ENCODE measurements at regions not wholly inside any gene's neighbourhood (a gene's known extent, or its start where the extent isn't known, plus 50 kb on each side); places are given as distances from the start of the nearest gene placed in this dataset.

- DNase-seq, result no peak
- H3K27me3 Mint-ChIP-seq (ENCODE audit: insufficient read depth), result no peaks in the 10 kb centered on the region; the same call in 1 of the 2 replicates
- no peaks in the 10 kb centered on the region for H3K9me3 Mint-ChIP-seq
- H3K36me3 Mint-ChIP-seq (ENCODE audit: low read depth), result no peaks in the 10 kb centered on the region
- H3K27ac Mint-ChIP-seq, result no peak overlapping the region
- H3K4me1 Mint-ChIP-seq (ENCODE audit: low read depth), result peaks cover 8% of the 10 kb centered on the region; the same call in 1 of the 2 replicates
- TF ChIP-seq CTCF (IDR thresholded peaks at IDR 0.05), result no peak
- H3K4me3 Mint-ChIP-seq, result no peak overlapping the region
These were observed 143.0 kb upstream of the NRBF2 start for GRCh38 chr10:62990126-62990525.

GRCh38 chr10:62985807-62986600, 147.1 kb upstream of the NRBF2 start:
- Mint-ChIP-seq H3K4me1 (ENCODE audit: low read depth) (no peaks in the 10 kb centered on the region), H3K9me3 (no peaks in the 10 kb centered on the region), H3K27ac (no peak overlapping the region), H3K36me3 (ENCODE audit: low read depth) (no peaks in the 10 kb centered on the region), H3K27me3 (ENCODE audit: insufficient read depth) (peaks cover 6% of the 10 kb centered on the region), H3K4me3 (no peak overlapping the region)
- DNase-seq, result no peak
- TF ChIP-seq CTCF (IDR thresholded peaks at IDR 0.05), result no peak

- no peaks in the 10 kb centered on the region for H3K4me1 Mint-ChIP-seq (ENCODE audit: low read depth)
- H3K4me3 Mint-ChIP-seq, result no peak overlapping the region
- TF ChIP-seq CTCF (IDR thresholded peaks at IDR 0.05), result no peak
- DNase-seq, result no peak
- H3K27ac Mint-ChIP-seq, result no peak overlapping the region
- peaks cover 10% of the 10 kb centered on the region for H3K27me3 Mint-ChIP-seq (ENCODE audit: insufficient read depth)
- no peaks in the 10 kb centered on the region for H3K36me3 Mint-ChIP-seq (ENCODE audit: low read depth)
- H3K9me3 Mint-ChIP-seq, result no peaks in the 10 kb centered on the region
These were observed 152.0 kb upstream of the NRBF2 start for GRCh38 chr10:62981096-62981495.

GRCh38 chr10:62980687-62981086, 152.4 kb upstream of the NRBF2 start:
- H3K4me3 Mint-ChIP-seq, result no peak overlapping the region
- H3K27me3 Mint-ChIP-seq (ENCODE audit: insufficient read depth), result peaks cover 10% of the 10 kb centered on the region
- no peak for TF ChIP-seq CTCF (IDR thresholded peaks at IDR 0.05)
- no peaks in the 10 kb centered on the region for H3K4me1 Mint-ChIP-seq (ENCODE audit: low read depth)
- no peaks in the 10 kb centered on the region for H3K36me3 Mint-ChIP-seq (ENCODE audit: low read depth)
- H3K27ac Mint-ChIP-seq, result no peak overlapping the region
- no peak for DNase-seq
- H3K9me3 Mint-ChIP-seq, result no peaks in the 10 kb centered on the region

GRCh38 chr10:62979921-62980320, 153.2 kb upstream of the NRBF2 start:
- no peak for DNase-seq
- Mint-ChIP-seq H3K27ac (no peak overlapping the region), H3K4me1 (ENCODE audit: low read depth) (no peaks in the 10 kb centered on the region), H3K9me3 (peaks cover 7% of the 10 kb centered on the region; the same call in 1 of the 2 replicates), H3K27me3 (ENCODE audit: insufficient read depth) (peaks cover 10% of the 10 kb centered on the region), H3K4me3 (no peak overlapping the region), H3K36me3 (ENCODE audit: low read depth) (no peaks in the 10 kb centered on the region)
- TF ChIP-seq CTCF (IDR thresholded peaks at IDR 0.05), result no peak

Data from HFFc6 (cell line).